IMR-90 (cell line): ENCODE measurements at regions not wholly inside any gene's neighbourhood (a gene's known extent, or its start where the extent isn't known, plus 50 kb on each side); places are given as distances from the start of the nearest gene placed in this dataset.

ENCODE experiments used
- BHLHE40 ChIP-seq: fragments of 150-350 bp; IDR thresholded peaks from 2 replicates; pipeline ENCODE4 v1.6.1; 2016; ENCODE audit warnings: mild to moderate bottlenecking, low read depth, low read length
- CHD1 ChIP-seq: IDR thresholded peaks from 2 replicates; pipeline ENCODE4 v1.6.1; 2012; ENCODE audit warnings: low read depth, low read length, improper control_type of control experiment
- CTCF ChIP-seq: conservative IDR thresholded peaks from 2 replicates; pipeline ENCODE4 v1.5.1; 2012; ENCODE audit warnings: mild to moderate bottlenecking, low read depth, low read length, improper control_type of control experiment
- ELK1 ChIP-seq: fragments of 150-350 bp; IDR thresholded peaks from 2 replicates; pipeline ENCODE4 v1.6.1; 2016; ENCODE audit warnings: low read depth, mild to moderate bottlenecking, low read length, moderate library complexity, borderline replicate concordance
- FOS ChIP-seq: fragments of 150-350 bp; IDR thresholded peaks from 2 replicates; pipeline ENCODE4 v1.6.1; 2016; ENCODE audit warnings: low read depth, low read length
- MAZ ChIP-seq: IDR thresholded peaks from 2 replicates; pipeline ENCODE4 v1.6.1; 2012; ENCODE audit warnings: low read depth, mild to moderate bottlenecking, low read length, improper control_type of control experiment, moderate library complexity, borderline replicate concordance
- POLR2A ChIP-seq: IDR thresholded peaks from 2 replicates; pipeline ENCODE4 v1.6.1; 2012; ENCODE audit warnings: mild to moderate bottlenecking, low read depth, low read length
- RAD21 ChIP-seq: IDR thresholded peaks from 2 replicates; pipeline ENCODE4 v1.6.1; 2012; ENCODE audit warnings: low read length, improper control_type of control experiment

DNA sequence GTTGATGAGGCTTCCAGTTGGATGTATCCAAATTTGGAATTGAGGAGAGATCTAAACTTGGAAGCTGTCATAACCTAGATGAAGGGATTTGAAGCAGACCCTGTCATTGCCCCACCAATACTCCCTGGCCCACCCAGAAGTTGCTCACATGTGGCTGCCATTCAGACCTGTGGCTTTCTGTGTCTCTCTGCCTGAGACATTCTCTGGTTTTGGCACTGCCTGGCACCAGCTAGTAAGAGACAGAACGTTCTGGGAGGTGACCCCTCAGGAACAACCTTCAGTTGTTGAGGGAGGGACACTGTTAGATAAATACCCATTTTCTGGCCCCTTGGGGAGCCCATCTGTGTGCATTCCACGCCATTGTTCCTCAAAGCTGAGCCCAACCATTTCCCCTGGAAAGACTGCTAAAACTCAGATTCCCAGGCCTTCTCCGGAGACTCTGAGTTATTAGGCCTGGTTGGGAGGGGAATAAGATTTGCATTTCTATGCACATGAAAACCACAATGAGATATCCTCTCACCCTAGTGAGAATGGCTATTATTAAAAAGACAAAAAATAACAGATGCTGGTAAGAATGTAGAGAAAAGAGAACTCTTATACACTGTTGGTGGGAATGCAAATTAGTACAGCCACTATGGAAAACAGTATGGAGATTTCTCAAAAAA is 290.4 kb downstream of the TSHZ3 start:
- TF ChIP-seq CTCF (no peak), POLR2A (no peak), BHLHE40 (no peak), MAZ (no peak), CHD1 (no peak), RAD21 (no peak), FOS (no peak), ELK1 (no peak)
